PFSK-1 (cell line): ENCODE measurements at regions not wholly inside any gene's neighbourhood (a gene's known extent, or its start where the extent isn't known, plus 50 kb on each side); places are given as distances from the start of the nearest gene placed in this dataset.

Experiments
- FOXP2 ChIP-seq: optimal IDR thresholded peaks from 2 replicates; pipeline ENCODE3; 2011; ENCODE audit warnings: borderline replicate concordance, control low read depth, inconsistent platforms; ENCODE audit not compliant: insufficient read depth; ENCODE audit errors: extremely low read length, extremely low read depth
- POLR2AphosphoS5 ChIP-seq: IDR thresholded peaks from 2 replicates; pipeline ENCODE4 v1.6.1; 2012; ENCODE audit warnings: low read depth, mild to moderate bottlenecking, control low read depth, low read length, moderate library complexity
- SIN3A ChIP-seq: IDR thresholded peaks from 2 replicates; pipeline ENCODE4 v1.6.1; 2012; ENCODE audit warnings: mild to moderate bottlenecking, low read length, moderate library complexity, borderline replicate concordance; ENCODE audit not compliant: insufficient read depth
- TAF1 ChIP-seq: IDR thresholded peaks from 2 replicates; pipeline ENCODE4 v1.6.1; 2012; ENCODE audit warnings: low read length, control low read depth, borderline replicate concordance; ENCODE audit not compliant: insufficient read depth
- TF ChIP-seq, protein P1 (sequence below), 2 experiments: IDR thresholded peaks; 2 replicates each; pipeline versions ENCODE4 v1.6.1 to v1.8.0; 2011 to 2012; ENCODE audit warnings: low read depth in 2 of 2, low read length in 2 of 2, control low read depth in 1 of 2, inconsistent platforms in 1 of 2, mild to moderate bottlenecking in 1 of 2, moderate library complexity in 1 of 2; ENCODE audit not compliant: insufficient read depth in 1 of 2

DNA sequence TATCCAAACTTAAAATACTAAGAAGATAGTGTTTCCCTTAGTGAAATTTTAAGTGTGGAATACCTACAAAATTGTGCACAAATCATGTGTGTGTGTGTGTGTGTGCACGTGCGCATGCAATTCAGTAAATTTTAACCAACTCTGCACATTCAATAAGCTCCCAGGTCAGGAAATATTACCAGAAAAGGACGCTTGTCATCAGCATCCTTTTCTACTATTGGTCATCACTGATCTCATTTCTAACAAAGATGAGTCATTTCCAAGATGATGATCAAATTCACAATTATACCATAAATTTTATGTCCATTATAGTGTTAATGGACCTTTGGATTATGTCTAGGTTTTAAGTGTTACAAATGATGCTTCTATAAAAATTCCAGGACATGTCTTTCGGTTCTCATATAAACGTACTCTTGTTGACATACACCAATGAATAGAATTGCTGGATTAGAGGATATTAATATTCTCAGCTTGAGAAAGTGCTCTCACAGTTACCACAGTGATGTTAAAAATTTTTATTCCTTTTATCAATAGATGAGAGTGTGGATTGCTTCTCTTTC, 560.9 kb upstream of the AGA start:
- TF ChIP-seq FOXP2 (no peak), TAF1 (no peak), POLR2AphosphoS5 (no peak), SIN3A (no peak)
- TF ChIP-seq, protein P1, sequence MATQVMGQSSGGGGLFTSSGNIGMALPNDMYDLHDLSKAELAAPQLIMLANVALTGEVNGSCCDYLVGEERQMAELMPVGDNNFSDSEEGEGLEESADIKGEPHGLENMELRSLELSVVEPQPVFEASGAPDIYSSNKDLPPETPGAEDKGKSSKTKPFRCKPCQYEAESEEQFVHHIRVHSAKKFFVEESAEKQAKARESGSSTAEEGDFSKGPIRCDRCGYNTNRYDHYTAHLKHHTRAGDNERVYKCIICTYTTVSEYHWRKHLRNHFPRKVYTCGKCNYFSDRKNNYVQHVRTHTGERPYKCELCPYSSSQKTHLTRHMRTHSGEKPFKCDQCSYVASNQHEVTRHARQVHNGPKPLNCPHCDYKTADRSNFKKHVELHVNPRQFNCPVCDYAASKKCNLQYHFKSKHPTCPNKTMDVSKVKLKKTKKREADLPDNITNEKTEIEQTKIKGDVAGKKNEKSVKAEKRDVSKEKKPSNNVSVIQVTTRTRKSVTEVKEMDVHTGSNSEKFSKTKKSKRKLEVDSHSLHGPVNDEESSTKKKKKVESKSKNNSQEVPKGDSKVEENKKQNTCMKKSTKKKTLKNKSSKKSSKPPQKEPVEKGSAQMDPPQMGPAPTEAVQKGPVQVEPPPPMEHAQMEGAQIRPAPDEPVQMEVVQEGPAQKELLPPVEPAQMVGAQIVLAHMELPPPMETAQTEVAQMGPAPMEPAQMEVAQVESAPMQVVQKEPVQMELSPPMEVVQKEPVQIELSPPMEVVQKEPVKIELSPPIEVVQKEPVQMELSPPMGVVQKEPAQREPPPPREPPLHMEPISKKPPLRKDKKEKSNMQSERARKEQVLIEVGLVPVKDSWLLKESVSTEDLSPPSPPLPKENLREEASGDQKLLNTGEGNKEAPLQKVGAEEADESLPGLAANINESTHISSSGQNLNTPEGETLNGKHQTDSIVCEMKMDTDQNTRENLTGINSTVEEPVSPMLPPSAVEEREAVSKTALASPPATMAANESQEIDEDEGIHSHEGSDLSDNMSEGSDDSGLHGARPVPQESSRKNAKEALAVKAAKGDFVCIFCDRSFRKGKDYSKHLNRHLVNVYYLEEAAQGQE (IDR thresholded peaks at IDR 0.05; ENCODE audit: insufficient read depth in 1 of 2, low read depth in 2 of 2, low read length in 2 of 2): no peak

DNA sequence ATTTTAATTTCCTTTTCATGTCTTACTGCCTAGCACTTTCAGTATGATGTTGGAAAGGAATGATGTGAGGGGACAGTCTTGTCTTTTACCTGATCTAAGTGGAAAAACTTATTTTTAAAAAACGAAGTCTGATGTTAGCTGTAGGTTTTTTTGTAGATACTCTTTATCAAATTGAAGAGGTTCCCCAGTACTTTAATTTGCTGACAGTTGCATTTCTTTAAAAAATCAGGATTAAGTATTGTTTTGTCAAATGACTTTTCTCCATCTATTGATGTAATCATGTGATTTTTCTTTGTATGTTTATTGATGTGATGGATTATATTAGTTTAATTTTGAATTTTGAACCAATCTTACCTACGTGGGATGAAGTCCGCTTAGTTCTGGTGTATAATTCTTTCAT, 568.4 kb upstream of the AGA start:
- TF ChIP-seq, protein P1 (IDR thresholded peaks at IDR 0.05; ENCODE audit: insufficient read depth in 1 of 2, low read depth in 2 of 2, low read length in 2 of 2): no peak
- TF ChIP-seq SIN3A (no peak), POLR2AphosphoS5 (no peak), FOXP2 (no peak), TAF1 (no peak)

DNA sequence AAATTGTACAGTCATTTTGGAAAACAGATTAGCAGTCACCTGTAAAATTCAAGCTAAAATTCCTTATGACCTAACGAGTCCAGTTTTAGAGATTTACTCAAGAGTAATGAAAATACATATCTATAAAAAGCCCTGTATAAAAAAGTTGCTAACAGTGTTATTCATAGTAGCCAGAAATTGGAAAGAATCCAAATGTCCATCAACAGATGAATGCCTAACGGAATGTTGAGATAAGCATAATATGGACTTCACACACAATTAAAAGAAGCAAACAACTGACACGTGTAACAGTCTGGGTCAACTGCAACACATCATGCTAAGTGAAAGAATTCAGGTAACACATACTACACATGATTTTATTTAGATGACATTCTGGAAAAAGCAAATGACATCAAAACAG, 584.8 kb upstream of the AGA start:
- no peak for TF ChIP-seq TAF1
- TF ChIP-seq, protein P1 (IDR thresholded peaks at IDR 0.05; ENCODE audit: insufficient read depth in 1 of 2, low read depth in 2 of 2, low read length in 2 of 2): no peak
- no peak for TF ChIP-seq FOXP2
- no peak for TF ChIP-seq SIN3A
- no peak for TF ChIP-seq POLR2AphosphoS5

DNA sequence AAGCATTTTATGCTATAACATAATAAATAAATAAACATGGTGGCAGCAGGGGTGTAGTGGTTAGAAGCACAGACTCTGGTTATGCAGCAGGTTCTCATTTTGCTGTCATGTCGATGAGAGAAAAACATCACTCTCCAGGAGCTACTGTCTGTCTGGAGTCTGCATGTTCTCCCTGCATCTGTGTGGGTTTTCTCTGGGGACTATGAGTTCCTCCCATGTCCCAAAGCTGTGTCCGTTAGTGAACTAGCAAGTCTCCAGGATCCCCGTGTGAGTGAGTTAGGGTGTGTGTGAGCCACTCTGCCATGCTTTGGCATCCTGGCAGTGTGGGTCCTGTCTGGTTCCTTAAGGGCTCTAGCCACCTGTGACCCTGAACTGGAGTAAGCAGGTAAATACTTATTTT, 585.6 kb upstream of the AGA start:
- TF ChIP-seq SIN3A (no peak), POLR2AphosphoS5 (no peak), FOXP2 (no peak), TAF1 (no peak)
- TF ChIP-seq, protein P1 (IDR thresholded peaks at IDR 0.05; ENCODE audit: insufficient read depth in 1 of 2, low read depth in 2 of 2, low read length in 2 of 2): no peak

DNA sequence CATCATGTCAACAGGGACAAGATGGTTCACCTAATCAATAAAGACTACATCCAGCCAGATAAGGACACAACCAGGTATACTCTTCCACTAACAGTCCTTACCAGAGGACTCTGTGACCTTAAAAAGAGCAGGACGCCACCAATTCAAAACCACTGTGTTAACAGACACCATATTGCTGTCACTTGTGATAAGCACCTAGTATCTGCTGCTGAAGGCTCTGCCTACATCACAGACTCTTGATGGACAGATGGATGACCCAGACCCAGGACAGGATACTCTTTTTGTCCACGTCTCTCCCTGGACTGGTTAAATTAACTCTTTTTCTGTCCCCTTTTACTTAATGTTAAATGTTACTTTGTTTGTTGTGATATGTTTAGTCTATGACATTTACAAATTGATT, 586.2 kb upstream of the AGA start:
- no peak for TF ChIP-seq TAF1
- TF ChIP-seq FOXP2: no peak
- no peak for TF ChIP-seq SIN3A
- TF ChIP-seq POLR2AphosphoS5: no peak
- TF ChIP-seq, protein P1 (IDR thresholded peaks at IDR 0.05; ENCODE audit: insufficient read depth in 1 of 2, low read depth in 2 of 2, low read length in 2 of 2): no peak
